GM12878 (cell line): ENCODE measurements at regions not wholly inside any gene's neighbourhood (a gene's known extent, or its start where the extent isn't known, plus 50 kb on each side); places are given as distances from the start of the nearest gene placed in this dataset.

ENCODE experiments used
- ATAC-seq: fragments of 200-7000 bp; cut with Tn5 transposase; 3 replicates; pipeline ENCODE4 v1.9.1; 2020; ENCODE audit warnings: mild to moderate bottlenecking, moderate library complexity
- BruUV-seq: library from RNA; stranded (reverse); fragments of 400-500 nt; replicated peaks from 2 replicates; lab custom pipeline; 2021; lab: Mats Ljungman, UMichigan
- CTCF ChIA-PET: fragments of 300-600 bp; sonication (Branson Sonifier 250); formaldehyde crosslinking; extraction: SDS; loops from one replicate; lab custom pipeline; 2021; ENCODE audit warnings: inconsistent platforms; lab: Yijun Ruan, JAX
- POLR2A ChIA-PET: fragments of 350-600 bp; formaldehyde crosslinking; extraction: SDS; loops from one replicate; lab custom pipeline; 2021; ENCODE audit warnings: inconsistent platforms; lab: Charles Lee
- RAD21 ChIA-PET: fragments of 300-600 bp; sonication (Branson Sonifier 250); formaldehyde crosslinking; loops from one replicate; lab custom pipeline; 2023; ENCODE audit warnings: antibody characterized with exemption; ENCODE audit not compliant: unreplicated experiment; lab: Charles Lee
- SMC1A ChIA-PET: fragments of 300-600 bp; sonication (Branson Sonifier 250); formaldehyde crosslinking; loops from one replicate; lab custom pipeline; 2023; ENCODE audit not compliant: unreplicated experiment, uncharacterized antibody; lab: Charles Lee
- DNase-seq: peaks from one replicate; pipeline ENCODE4 v3.0.0-alpha.2; 2011; ENCODE audit warnings: low read depth, low spot score
- FAIRE-seq: peaks from 3 replicates; lab custom pipeline; 2011; peaks lifted over from hg19 to GRCh38; lab: Jason Lieb, UNC
- H2AFZ ChIP-seq: 2 replicates; pipeline ENCODE4 v1.6.0; 2011; ENCODE audit warnings: low read depth, low read length, control low read depth; ENCODE audit not compliant: control insufficient read depth
- H3K27ac ChIP-seq: 2 replicates; pipeline ENCODE4 v1.5.1; 2011; ENCODE audit warnings: control low read depth; ENCODE audit not compliant: control insufficient read depth, insufficient read depth
- H3K27me3 ChIP-seq, 2 experiments: replicated peaks in 1 of 2; 2 replicates each; pipeline versions ENCODE4 v1.6.0 to v1.6.1; 2011; ENCODE audit warnings: low read length in 1 of 2; ENCODE audit not compliant: control insufficient read depth in 2 of 2, insufficient read depth in 2 of 2
- H3K36me3 ChIP-seq, 2 experiments: 2 replicates each; pipeline ENCODE4 v1.5.1; 2011; ENCODE audit warnings: low read length in 1 of 2; ENCODE audit not compliant: control insufficient read depth in 2 of 2, insufficient read depth in 2 of 2
- H3K4me1 ChIP-seq: 2 replicates; pipeline ENCODE4 v1.6.1; 2011; ENCODE audit warnings: mild to moderate bottlenecking, low read length, moderate library complexity, mixed read lengths; ENCODE audit not compliant: control insufficient read depth, insufficient read depth
- H3K4me2 ChIP-seq: 2 replicates; pipeline ENCODE4 v1.6.0; 2011; ENCODE audit warnings: control low read depth; ENCODE audit not compliant: control insufficient read depth, insufficient read depth
- H3K4me3 ChIP-seq: fragments of 200-600 bp; sonication (generic); 2 replicates; pipeline ENCODE4 v1.5.1; 2016
- H3K79me2 ChIP-seq: 2 replicates; pipeline ENCODE4 v1.6.0; 2011; ENCODE audit warnings: low read length; ENCODE audit not compliant: control insufficient read depth, insufficient read depth
- H3K9ac ChIP-seq: 2 replicates; pipeline ENCODE4 v1.8.0; 2011; ENCODE audit warnings: low read length, control low read depth, mixed read lengths; ENCODE audit not compliant: control insufficient read depth, insufficient read depth
- H3K9me3 ChIP-seq: replicated peaks from 3 replicates; pipeline ENCODE4 v1.5.1; 2011; ENCODE audit warnings: mild to moderate bottlenecking, low read length; ENCODE audit not compliant: control insufficient read depth, insufficient read depth
- H4K20me1 ChIP-seq: 2 replicates; pipeline ENCODE4 v1.6.0; 2011; ENCODE audit not compliant: control insufficient read depth, insufficient read depth
- BCL3 ChIP-seq: IDR thresholded peaks from 2 replicates; pipeline ENCODE4 v1.6.1; 2011; ENCODE audit warnings: borderline replicate concordance, low read depth, mild to moderate bottlenecking, moderate library complexity, low read length; ENCODE audit not compliant: insufficient read depth, poor library complexity, severe bottlenecking
- BCLAF1 ChIP-seq: fragments of 450-650 bp; IDR thresholded peaks from 2 replicates; pipeline ENCODE4 v1.6.1; 2017; ENCODE audit warnings: antibody characterized with exemption, mild to moderate bottlenecking, moderate library complexity
- CHD4 ChIP-seq: fragments of 200-600 bp; sonication (generic); IDR thresholded peaks from 2 replicates; pipeline ENCODE4 v1.6.1; 2016; ENCODE audit warnings: mild to moderate bottlenecking
- CREB1 ChIP-seq: IDR thresholded peaks from 2 replicates; pipeline ENCODE4 v1.6.1; 2012; ENCODE audit warnings: low read depth, mild to moderate bottlenecking, inconsistent platforms
- CREM ChIP-seq: IDR thresholded peaks from 2 replicates; pipeline ENCODE4 v1.6.1; 2014; ENCODE audit warnings: antibody characterized with exemption, low read depth
- GATAD2B ChIP-seq: fragments of 450-650 bp; conservative IDR thresholded peaks from 2 replicates; pipeline ENCODE4 v1.6.1; 2017; ENCODE audit warnings: low read depth, mild to moderate bottlenecking, moderate library complexity
- NR2C1 ChIP-seq: fragments of 450-650 bp; IDR thresholded peaks from 2 replicates; pipeline ENCODE4 v1.6.1; 2017; ENCODE audit warnings: antibody characterized with exemption, mild to moderate bottlenecking, moderate library complexity
- PAX5 ChIP-seq: IDR thresholded peaks from 2 replicates; pipeline ENCODE4 v1.6.1; 2011; ENCODE audit warnings: low read depth, low read length, borderline replicate concordance
- PAX8 ChIP-seq: fragments of 450-650 bp; IDR thresholded peaks from 2 replicates; pipeline ENCODE4 v1.6.1; 2017; ENCODE audit warnings: mild to moderate bottlenecking, moderate library complexity
- RB1 ChIP-seq: fragments of 450-650 bp; formaldehyde crosslinking; IDR thresholded peaks from 2 replicates; pipeline ENCODE4 v1.6.1; 2017; ENCODE audit warnings: mild to moderate bottlenecking, borderline replicate concordance
- SMARCA5 ChIP-seq: fragments of 450-650 bp; IDR thresholded peaks from 2 replicates; pipeline ENCODE4 v1.6.1; 2017; ENCODE audit warnings: mild to moderate bottlenecking
- ZSCAN29 ChIP-seq: fragments of 450-650 bp; IDR thresholded peaks from 2 replicates; pipeline ENCODE4 v1.6.1; 2017; ENCODE audit warnings: mild to moderate bottlenecking, moderate library complexity
- WGBS: methylation state at CpG from one replicate; pipeline ENCODE4 v1.1.6; 2016; ENCODE audit warnings: low lambda C conversion rate; ENCODE audit not compliant: insufficient replicate concordance, insufficient coverage; ENCODE audit errors: missing lambda C conversion rate; 5-methylcytosine and 5-hydroxymethylcytosine counted together
- in situ Hi-C: fragments of 300-500 bp; cut with MboI; formaldehyde crosslinking; loops from 9 replicates; pipeline ENCODE4 v1.14.3; 2018; ENCODE audit warnings: mixed read lengths
- intact Hi-C: fragments of 100-400 bp; cut with micrococcal nuclease; formaldehyde crosslinking; loops from one replicate; pipeline ENCODE4 v1.14.2; 2022; ENCODE audit not compliant: unreplicated experiment

- intact Hi-C loops (no loop called here), in situ Hi-C loops (no loop called here)
- H3K4me3 ChIP-seq: no peak overlapping the region
- RAD21 ChIA-PET: no interaction called here
- BruUV-seq: no TSS peak
- H3K9me3 ChIP-seq: no peaks in the 10 kb centered on the region; the same call in 1 of the 3 replicates
- H4K20me1 ChIP-seq: no peaks in the 10 kb centered on the region
- 42% methylated on average over 16 of the region's 17 CpGs for WGBS
- H2AFZ ChIP-seq: no peak overlapping the region
- FAIRE-seq (no peak), DNase-seq (no peak), ATAC-seq (no peak)
- no peaks in the 10 kb centered on the region for H3K36me3 ChIP-seq
- CTCF ChIA-PET: no interaction called here
- no peaks in the 10 kb centered on the region for H3K79me2 ChIP-seq
- no peaks in the 10 kb centered on the region for H3K27me3 ChIP-seq
- SMC1A ChIA-PET: no interaction called here
- TF ChIP-seq BCL3 (peak; percentile 75), PAX8 (no peak)
- H3K9ac ChIP-seq: no peak overlapping the region
- no peak overlapping the region for H3K4me2 ChIP-seq
- H3K27ac ChIP-seq: no peak overlapping the region
- H3K4me1 ChIP-seq: no peaks in the 10 kb centered on the region
- POLR2A ChIA-PET: no interaction called here
Measured at GRCh38 chr18:78151948-78152725, 827.5 kb upstream of the SALL3 start.

GRCh38 chr18:78153362-78153761 lies 826.3 kb upstream of the SALL3 start:
- ChIA-PET SMC1A (no interaction called here), RAD21 (no interaction called here), POLR2A (no interaction called here), CTCF (no interaction called here)
- ATAC-seq (no peak), FAIRE-seq (no peak), DNase-seq (no peak)
- intact Hi-C loops: no loop called here
- Histone ChIP-seq H3K9me3 (no peaks in the 10 kb centered on the region; the same call in 1 of the 3 replicates), H3K4me2 (no peak overlapping the region), H3K27me3 (no peaks in the 10 kb centered on the region), H3K9ac (no peak overlapping the region), H4K20me1 (no peaks in the 10 kb centered on the region), H2AFZ (no peak overlapping the region), H3K27ac (no peak overlapping the region), H3K79me2 (no peaks in the 10 kb centered on the region), H3K4me1 (no peaks in the 10 kb centered on the region), H3K36me3 (no peaks in the 10 kb centered on the region), H3K4me3 (no peak overlapping the region)
- in situ Hi-C loops: no loop called here
- WGBS: 43% methylated on average over 16 of the region's 16 CpGs
- no TSS peak for BruUV-seq
- TF ChIP-seq GATAD2B (no peak), BCLAF1 (no peak), CREB1 (no peak), BCL3 (no peak), CHD4 (no peak), NR2C1 (no peak), PAX5 (no peak), ZSCAN29 (no peak), SMARCA5 (no peak), RB1 (no peak), CREM (no peak)
